Spleen (tissue), 7 donors: ENCODE measurements at regions not wholly inside any gene's neighbourhood (a gene's known extent, or its start where the extent isn't known, plus 50 kb on each side); places are given as distances from the start of the nearest gene placed in this dataset.

Source experiments
- CTCF ChIP-seq, 11 experiments: fragments of 200-600 bp in 7 of 11; fragments of 450-650 bp in 4 of 11; sonication (generic) in 4 of 11; IDR thresholded peaks in 8 of 11; conservative IDR thresholded peaks in 3 of 11; 1 replicate in 7 of 11; 2 replicates in 4 of 11; pipeline versions ENCODE4 v1.4.0 to v1.8.0; 2016 to 2021; ENCODE audit warnings: antibody characterized with exemption in 11 of 11, inconsistent platforms in 4 of 11, mild to moderate bottlenecking in 1 of 11
- POLR2A ChIP-seq, 3 donors: fragments of 450-650 bp; IDR thresholded peaks; one replicate each; pipeline ENCODE4 v1.5.1; 2017; ENCODE audit warnings: antibody characterized with exemption in 3 of 3, mild to moderate bottlenecking in 1 of 3
- POLR2AphosphoS5 ChIP-seq, 3 donors: sonication (generic); formaldehyde crosslinking; IDR thresholded peaks; one replicate each; pipeline ENCODE4 v1.5.1; 2017; ENCODE audit warnings: antibody characterized with exemption in 3 of 3
- donor health status: DM: no; HTN: no; CAD: no; lungs with moderate emphysema.
- donor health status: DM: no; HTN: no; CAD: no.
- donor health status: DM: no; HTN: no; CAD: no.

GRCh38 chr2:234436482-234436837 lies 60.4 kb downstream of the ARL4C start:
- no peak for TF ChIP-seq CTCF (IDR thresholded peaks at IDR 0.05 in 8 of 11, conservative IDR thresholded peaks at IDR 0.05 in 3 of 11)
- no peak for TF ChIP-seq POLR2AphosphoS5 (IDR thresholded peaks at IDR 0.05)
- TF ChIP-seq POLR2A (IDR thresholded peaks at IDR 0.05): no peak
